ENCODE measurements at regions not wholly inside any gene's neighbourhood (a gene's known extent, or its start where the extent isn't known, plus 50 kb on each side); places are given as distances from the start of the nearest gene placed in this dataset.

GRCh38 chr20:60993433-60994044 lies 258.5 kb upstream of the CDH4 start:
- no peak for DNase-seq (ENCODE audit: low spot score)

GRCh38 chr20:60999250-60999649 lies 252.8 kb upstream of the CDH4 start:
- DNase-seq (ENCODE audit: low spot score) = no peak

- DNase-seq (ENCODE audit: low spot score) = no peak
These were observed 250.0 kb upstream of the CDH4 start for GRCh38 chr20:61002090-61002489.

- DNase-seq (ENCODE audit: low spot score) = no peak
These were observed 237.6 kb upstream of the CDH4 start for GRCh38 chr20:61014491-61014890.

GRCh38 chr20:61015602-61016001 lies 236.5 kb upstream of the CDH4 start:
- DNase-seq (ENCODE audit: low spot score) = no peak

- DNase-seq (ENCODE audit: low spot score) = no peak
These were observed 232.7 kb upstream of the CDH4 start for GRCh38 chr20:61019322-61019721.

DNA sequence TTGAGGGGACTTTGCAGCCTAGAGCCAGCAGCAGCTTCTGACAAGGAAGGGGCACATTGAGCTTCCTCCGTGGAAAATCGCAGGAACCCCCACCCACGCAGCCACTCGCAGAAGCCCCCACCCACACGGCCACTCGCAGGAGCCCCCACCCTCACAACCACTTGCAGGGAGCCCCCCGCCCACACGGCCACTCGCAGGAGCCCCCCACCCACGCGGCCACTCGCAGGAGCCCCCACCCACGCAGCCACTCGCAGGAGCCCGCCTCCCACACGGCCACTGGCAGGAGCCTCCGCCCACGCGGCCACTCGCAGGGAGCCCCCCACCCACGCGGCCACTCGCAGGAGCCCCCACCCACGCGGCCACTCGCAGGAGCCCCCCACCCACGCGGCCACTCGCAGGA lies 228.4 kb upstream of the CDH4 start:
- no peak for DNase-seq (ENCODE audit: low spot score)

DNA sequence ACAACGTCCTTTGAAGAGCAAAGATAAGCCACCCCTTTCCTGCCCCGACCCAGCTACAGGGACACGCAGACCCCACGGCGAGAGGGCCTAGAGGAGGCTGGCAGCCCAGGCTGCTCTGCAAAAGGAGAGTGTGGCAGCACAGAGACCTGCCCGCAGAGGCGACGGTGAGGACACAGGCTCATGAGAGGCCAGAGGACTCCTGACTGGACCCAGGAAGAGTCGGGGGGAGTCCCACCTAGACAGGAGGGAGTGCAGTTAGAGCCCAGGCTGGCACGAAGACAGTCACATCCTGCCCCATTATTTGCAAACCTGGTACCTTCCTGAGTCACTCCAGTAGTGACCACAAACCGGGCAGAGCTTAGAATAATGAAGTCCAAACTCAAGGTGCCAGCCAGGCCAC lies 227.7 kb upstream of the CDH4 start:
- no peak for DNase-seq (ENCODE audit: low spot score)

DNA sequence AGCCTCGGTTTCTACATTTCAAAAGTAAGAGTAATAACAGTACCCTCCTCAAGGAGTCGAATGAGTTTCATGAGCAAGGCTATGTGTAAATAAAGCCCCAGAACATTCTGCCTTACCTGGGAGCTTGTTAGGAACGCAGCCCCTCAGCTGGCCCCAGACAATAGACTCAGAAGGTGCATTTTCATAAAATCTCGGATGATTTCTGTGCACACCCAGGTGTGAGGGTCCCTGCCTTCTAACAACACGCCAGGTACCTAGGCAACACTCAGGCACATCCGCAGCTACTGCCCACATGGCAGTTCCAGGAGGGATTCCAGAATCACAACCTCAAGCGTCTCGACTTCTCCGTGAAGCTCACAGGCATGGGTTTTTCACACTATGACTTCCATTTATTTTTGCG lies 226.5 kb upstream of the CDH4 start:
- no peak for DNase-seq (ENCODE audit: low spot score)

- DNase-seq (ENCODE audit: low spot score) = no peak
These were observed 225.9 kb upstream of the CDH4 start for GRCh38 chr20:61026173-61026572.

GRCh38 chr20:61026731-61027130 lies 225.3 kb upstream of the CDH4 start:
- no peak for DNase-seq (ENCODE audit: low spot score)

DNA sequence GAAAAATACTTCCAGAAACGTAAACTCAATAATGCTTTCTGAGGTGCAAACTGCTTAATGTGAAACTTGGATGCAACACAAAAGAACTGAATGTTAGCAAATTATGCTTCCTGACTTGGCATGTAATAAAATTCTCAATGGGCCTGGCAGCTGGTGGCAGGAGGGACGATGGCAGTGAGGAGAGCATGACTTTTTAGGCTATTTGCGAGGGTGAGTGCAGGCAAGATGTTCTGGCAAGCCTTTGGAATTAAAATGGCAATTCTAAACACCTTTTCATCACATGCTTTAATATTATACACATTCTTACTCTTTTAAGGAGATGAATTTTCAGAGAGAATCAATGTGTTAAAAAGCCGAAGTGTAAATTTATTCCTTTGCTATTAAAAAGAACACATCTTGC lies 224.8 kb upstream of the CDH4 start:
- no peak for DNase-seq (ENCODE audit: low spot score)

DNA sequence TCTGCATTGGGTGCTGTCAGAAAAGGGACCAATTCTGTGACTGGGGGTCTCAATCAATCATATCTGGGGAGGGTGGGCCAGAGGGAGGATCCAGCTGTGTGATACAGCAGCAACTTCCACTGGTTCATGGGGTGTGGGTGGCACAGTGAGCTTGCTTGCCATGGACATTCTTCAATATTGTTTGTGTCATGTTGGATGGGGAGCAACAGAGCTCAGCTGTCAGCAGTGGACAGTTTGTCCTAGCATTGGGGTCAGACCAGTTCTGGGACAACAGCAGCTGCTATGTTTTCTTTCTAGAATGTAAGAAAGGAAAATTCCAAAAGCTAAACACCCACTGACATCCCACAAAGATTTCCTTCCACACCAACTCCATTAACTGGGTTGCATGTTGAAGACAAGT lies 221.9 kb upstream of the CDH4 start:
- no peak for DNase-seq (ENCODE audit: low spot score)

DNA sequence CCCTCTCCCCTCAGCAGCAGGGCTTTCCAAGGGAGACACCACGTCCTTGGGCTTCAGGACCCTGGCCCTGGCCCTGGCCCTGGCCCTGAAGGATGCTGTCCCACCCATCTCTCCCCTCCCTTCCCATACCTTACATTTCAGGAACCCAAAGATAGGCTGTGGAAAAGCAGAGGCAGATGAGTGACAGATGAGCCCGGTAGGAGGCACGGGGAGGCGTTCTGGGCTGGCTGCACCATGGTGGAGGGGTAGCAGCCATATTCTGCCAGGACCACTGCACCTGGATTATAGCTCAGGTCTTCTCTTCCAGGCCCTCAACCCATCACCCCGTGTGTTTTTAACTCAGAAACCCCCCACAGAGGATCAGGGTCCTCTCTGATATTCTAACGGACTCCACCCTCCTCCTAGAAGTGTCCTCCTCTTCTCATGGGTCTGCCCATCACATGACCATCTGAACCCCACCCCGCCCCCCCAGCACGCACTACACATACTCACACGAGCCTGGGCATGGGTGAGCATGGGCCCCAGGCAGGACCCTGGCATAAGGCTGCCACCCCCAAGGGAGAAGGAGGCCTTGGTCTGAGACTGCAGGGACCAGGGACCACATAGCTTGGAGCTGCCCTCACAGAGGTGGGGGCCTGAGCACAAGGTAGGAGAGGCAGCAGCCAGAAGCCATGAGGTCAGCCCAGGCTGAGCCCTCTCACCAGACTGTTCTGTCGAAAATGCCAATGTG lies 220.8 kb upstream of the CDH4 start:
- no peak for DNase-seq (ENCODE audit: low spot score)

- DNase-seq (ENCODE audit: low spot score) = no peak
These were observed 214.6 kb upstream of the CDH4 start for GRCh38 chr20:61037498-61037897.

- no peak for DNase-seq (ENCODE audit: low spot score)
These were observed 210.6 kb upstream of the CDH4 start for GRCh38 chr20:61041481-61041880.

DNA sequence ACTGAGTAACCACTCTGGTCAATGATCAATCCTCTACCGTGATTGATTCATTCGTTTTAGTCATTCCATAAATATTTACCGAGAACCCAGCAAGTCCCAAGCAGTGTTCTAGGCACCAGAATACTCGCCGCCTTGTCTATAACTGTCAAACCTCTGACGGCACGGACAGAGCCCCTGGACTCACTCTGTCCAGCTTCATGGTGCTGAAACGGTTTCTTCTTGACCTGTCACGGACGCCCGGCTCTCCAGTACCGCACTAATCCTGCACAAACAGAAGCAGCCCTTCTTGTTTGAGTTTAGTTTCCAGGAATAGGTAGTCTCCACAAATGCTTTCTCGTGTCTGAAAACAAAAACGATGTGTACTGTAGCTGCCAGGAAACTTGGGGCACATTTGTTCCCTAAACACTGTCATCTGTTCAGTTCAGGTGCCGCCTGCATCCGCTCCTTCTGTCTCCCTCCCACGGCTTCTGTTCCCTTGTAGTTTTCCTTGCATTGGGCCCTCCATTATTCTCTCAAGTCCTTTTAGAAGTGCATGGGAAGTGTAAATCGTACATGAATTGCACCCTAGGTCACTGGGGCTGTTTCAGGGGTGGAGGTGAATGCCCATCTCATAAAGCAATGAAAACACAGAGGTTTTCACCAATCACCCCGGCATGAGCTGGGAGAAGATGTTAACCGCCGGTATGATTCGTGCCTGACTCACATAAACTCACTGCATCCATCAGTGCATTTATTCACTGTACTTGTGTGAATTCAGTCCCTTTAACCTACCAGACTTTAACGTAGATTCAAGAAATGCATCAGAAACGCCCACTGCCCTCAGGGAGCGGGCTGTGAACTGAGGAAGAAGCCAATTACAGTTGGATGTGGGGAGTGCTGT lies 209.3 kb upstream of the CDH4 start:
- DNase-seq (ENCODE audit: low spot score) = no peak

DNA sequence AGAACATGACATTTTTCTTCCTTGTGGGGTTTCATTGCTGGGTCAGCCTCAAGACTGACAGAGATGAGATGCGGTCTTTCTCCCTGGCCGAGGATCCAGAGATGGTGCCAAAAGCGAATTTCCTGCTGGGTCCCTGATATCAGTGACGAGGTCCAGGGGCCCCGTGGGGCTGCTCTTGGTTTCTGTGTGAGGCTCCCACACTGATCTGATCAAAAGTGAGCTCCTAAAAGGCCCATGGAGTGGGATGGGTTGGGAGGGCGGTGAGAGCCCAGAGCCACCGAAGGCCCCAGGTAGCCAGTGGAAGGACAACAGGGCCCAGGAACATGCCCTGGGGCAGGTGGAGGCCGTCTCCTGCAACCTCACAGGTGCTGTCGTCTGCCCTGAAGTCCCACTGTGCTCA lies 208.4 kb upstream of the CDH4 start:
- DNase-seq (ENCODE audit: low spot score) = no peak

DNA sequence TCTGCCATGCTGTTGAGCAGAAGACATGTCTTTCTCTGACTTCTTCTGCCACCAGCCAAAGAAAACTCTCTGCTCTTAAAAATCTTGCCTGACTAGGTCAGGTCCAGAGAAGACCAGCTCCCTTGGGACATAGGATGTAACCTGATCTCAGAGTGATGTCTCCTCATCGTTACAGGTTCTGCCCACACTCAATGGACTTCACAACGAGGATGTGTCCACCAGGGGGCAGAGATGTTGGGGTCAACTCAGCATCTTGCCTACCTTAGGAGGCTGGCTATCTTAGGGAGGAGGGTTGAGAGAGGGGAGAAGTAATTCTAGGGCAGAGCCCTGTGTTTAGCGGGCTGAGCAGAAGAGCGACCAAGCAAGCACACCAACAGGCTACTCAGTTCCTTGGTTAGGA lies 207.6 kb upstream of the CDH4 start:
- DNase-seq (ENCODE audit: low spot score) = no peak

DNA sequence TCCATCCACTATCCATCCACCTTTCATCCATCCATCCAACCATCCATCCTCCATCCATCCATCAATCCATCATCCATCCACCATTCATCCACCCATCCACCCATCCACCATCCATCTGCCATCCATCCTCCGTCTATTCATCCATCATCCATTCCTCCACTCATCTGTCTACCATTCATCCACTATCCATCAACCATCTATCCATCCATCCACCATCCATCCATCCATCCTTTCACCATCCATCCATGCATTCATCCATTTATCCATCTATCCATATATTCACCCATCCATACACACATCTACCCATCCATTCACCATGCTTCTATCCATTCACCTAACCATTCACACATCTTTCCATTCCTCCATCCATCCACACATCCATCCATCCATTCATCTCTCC lies 207.0 kb upstream of the CDH4 start:
- DNase-seq (ENCODE audit: low spot score) = no peak

- DNase-seq (ENCODE audit: low spot score) = no peak
These were observed 206.0 kb upstream of the CDH4 start for GRCh38 chr20:61045876-61046585.

- DNase-seq (ENCODE audit: low spot score) = no peak
These were observed 205.2 kb upstream of the CDH4 start for GRCh38 chr20:61046721-61047351.

Data from H4 (cell line).